Fibroblast of villous mesenchyme (primary cell): ENCODE measurements at regions not wholly inside any gene's neighbourhood (a gene's known extent, or its start where the extent isn't known, plus 50 kb on each side); places are given as distances from the start of the nearest gene placed in this dataset.
A peak's percentile ranks its signal among the peaks of the same experiment; 100 is the strongest.

Experiments
- DNase-seq: peaks from one replicate; pipeline ENCODE4 v3.0.0-alpha.2; 2010; ENCODE audit warnings: low read depth
- H3K4me3 ChIP-seq: 2 replicates; pipeline ENCODE4 v1.5.1; 2011; ENCODE audit warnings: low read depth, mild to moderate bottlenecking, low read length
- TF ChIP-seq, protein P1 (sequence below): IDR thresholded peaks from 2 replicates; pipeline ENCODE4 v1.5.1; 2012; ENCODE audit warnings: low read depth, mild to moderate bottlenecking, low read length; ENCODE audit not compliant: insufficient read depth

GRCh38 chr9:117952581-117952980, 248.4 kb downstream of the TLR4 start:
- peak; percentile 7 for DNase-seq
- no peak overlapping the region for H3K4me3 ChIP-seq
- TF ChIP-seq, protein P1, sequence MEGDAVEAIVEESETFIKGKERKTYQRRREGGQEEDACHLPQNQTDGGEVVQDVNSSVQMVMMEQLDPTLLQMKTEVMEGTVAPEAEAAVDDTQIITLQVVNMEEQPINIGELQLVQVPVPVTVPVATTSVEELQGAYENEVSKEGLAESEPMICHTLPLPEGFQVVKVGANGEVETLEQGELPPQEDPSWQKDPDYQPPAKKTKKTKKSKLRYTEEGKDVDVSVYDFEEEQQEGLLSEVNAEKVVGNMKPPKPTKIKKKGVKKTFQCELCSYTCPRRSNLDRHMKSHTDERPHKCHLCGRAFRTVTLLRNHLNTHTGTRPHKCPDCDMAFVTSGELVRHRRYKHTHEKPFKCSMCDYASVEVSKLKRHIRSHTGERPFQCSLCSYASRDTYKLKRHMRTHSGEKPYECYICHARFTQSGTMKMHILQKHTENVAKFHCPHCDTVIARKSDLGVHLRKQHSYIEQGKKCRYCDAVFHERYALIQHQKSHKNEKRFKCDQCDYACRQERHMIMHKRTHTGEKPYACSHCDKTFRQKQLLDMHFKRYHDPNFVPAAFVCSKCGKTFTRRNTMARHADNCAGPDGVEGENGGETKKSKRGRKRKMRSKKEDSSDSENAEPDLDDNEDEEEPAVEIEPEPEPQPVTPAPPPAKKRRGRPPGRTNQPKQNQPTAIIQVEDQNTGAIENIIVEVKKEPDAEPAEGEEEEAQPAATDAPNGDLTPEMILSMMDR: no peak

GRCh38 chr9:117957267-117957666, 253.1 kb downstream of the TLR4 start:
- H3K4me3 ChIP-seq: no peak overlapping the region
- DNase-seq: no peak
- TF ChIP-seq, protein P1: no peak

DNA sequence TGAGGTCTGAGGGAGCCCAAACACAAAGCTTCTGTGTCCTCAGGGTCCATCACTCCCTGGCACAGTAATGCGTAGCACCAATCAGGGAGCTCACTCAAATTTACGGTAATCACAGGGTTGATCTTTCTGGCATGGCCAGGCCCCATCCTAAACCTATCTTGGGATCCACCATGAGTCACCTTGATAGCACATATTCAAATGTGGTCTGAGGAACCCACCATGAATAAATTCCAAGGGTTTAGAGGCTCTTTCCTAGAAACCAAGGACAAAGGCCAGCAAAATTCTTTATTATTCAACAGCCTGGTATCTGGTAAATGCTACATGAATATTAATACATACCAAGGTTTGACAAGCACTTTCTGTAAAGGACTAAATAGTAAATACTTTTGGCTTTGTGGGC, 254.5 kb downstream of the TLR4 start:
- no peak for DNase-seq

GRCh38 chr9:117963493-117964090, 259.4 kb downstream of the TLR4 start:
- no peak for DNase-seq
- H3K4me3 ChIP-seq: no peak overlapping the region
- TF ChIP-seq, protein P1: no peak

More for the DNA sequence above, 254.5 kb downstream of the TLR4 start:
- no peak overlapping the region for H3K4me3 ChIP-seq
- TF ChIP-seq, protein P1: no peak

DNA sequence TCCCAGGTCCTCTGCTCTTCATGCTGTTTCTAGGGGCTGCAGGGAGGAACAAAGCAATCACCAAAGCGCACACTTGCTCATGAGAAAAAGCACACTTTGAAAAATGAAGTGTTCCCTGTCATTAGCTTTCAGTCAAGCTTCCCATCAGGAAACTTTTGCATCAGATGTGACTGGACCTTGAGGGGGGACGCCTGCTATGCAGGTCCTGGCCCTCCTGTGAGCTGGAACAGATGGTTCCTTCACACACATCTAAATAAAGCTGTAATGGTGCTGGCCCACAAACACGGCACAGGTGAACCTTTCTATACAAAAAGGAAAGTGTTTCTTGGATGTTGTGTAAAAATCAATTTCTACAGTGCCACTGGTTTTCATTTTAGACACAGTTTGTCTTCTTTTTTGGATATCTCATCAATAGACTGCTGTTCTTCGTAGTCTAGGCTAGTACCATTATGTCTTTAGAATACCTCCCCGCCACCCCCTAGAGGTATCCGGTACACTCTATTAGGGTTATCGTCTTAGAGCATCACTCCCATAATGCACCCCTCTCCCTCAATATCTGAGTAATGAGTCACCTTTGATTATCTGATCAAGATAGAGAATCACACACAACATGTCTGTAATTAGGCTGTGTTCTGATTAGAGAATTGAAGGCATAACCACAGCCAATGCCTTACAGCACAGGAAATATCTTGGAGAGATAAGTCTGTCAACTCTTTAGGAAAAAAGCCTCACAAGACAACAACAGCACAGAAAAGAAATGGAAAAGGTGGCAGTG, 266.3 kb downstream of the TLR4 start:
- no peak for DNase-seq
- TF ChIP-seq, protein P1: no peak
- no peak overlapping the region for H3K4me3 ChIP-seq

- no peak for DNase-seq
- TF ChIP-seq, protein P1: no peak
- H3K4me3 ChIP-seq: no peak overlapping the region
Observed at GRCh38 chr9:117974108-117974507, 269.9 kb downstream of the TLR4 start.
